CD4-positive, alpha-beta T cell (primary cell): ENCODE measurements at regions not wholly inside any gene's neighbourhood (a gene's known extent, or its start where the extent isn't known, plus 50 kb on each side); places are given as distances from the start of the nearest gene placed in this dataset.

Experiments used
- ATAC-seq: fragments of 200-7000 bp; cut with Tn5 transposase; one replicate; pipeline ENCODE4 v1.10.0; 2022; ENCODE audit warnings: mild to moderate bottlenecking; ENCODE audit not compliant: poor library complexity
- CTCF ChIA-PET: fragments of 350-600 bp; sonication (Branson Sonifier 250); formaldehyde crosslinking; loops from one replicate; lab custom pipeline; 2021; ENCODE audit warnings: antibody characterized with exemption, inconsistent platforms; lab: Charles Lee
- POLR2A ChIA-PET: fragments of 350-600 bp; sonication (Branson Sonifier 250); formaldehyde crosslinking; loops from one replicate; lab custom pipeline; 2021; ENCODE audit warnings: antibody characterized with exemption, inconsistent platforms; lab: Charles Lee
- DNase-seq, 14 experiments: peaks; one replicate each; pipeline ENCODE4 v3.0.0-alpha.2; 2013 to 2020; ENCODE audit warnings: mixed read lengths in 2 of 14
- H3K27ac ChIP-seq, 2 donors: one replicate each; pipeline versions ENCODE4 v1.5.1 to v1.7.0; 2013; ENCODE audit warnings: low read length in 2 of 2, low read depth in 1 of 2, mild to moderate bottlenecking in 1 of 2
- H3K27me3 ChIP-seq, 2 experiments: 1 replicate in 1 of 2; 2 replicates in 1 of 2; pipeline versions ENCODE4 v1.6.1 to v1.7.0; 2013; ENCODE audit warnings: low read length in 2 of 2, control low read depth in 1 of 2, mild to moderate bottlenecking in 1 of 2, moderate library complexity in 1 of 2; ENCODE audit not compliant: insufficient read depth in 2 of 2, control insufficient read depth in 1 of 2
- H3K36me3 ChIP-seq: one replicate; pipeline ENCODE4 v1.6.1; 2013; ENCODE audit warnings: low read length, control low read depth; ENCODE audit not compliant: insufficient read depth
- H3K4me1 ChIP-seq: one replicate; pipeline ENCODE4 v1.6.1; 2013; ENCODE audit warnings: low read length, control low read depth; ENCODE audit not compliant: insufficient read depth
- H3K4me3 ChIP-seq: one replicate; pipeline ENCODE4 v1.5.1; 2013; ENCODE audit warnings: mild to moderate bottlenecking, low read length, moderate library complexity
- H3K9me3 ChIP-seq, 2 experiments: 1 replicate in 1 of 2; 2 replicates in 1 of 2; pipeline versions ENCODE4 v1.6.1 to v1.7.0; 2013; ENCODE audit warnings: low read length in 2 of 2, mild to moderate bottlenecking in 2 of 2, control low read depth in 1 of 2, moderate library complexity in 1 of 2; ENCODE audit not compliant: control insufficient read depth in 1 of 2, insufficient read depth in 1 of 2
- H3K27ac Mint-ChIP-seq: one replicate; pipeline ENCODE4 v1.8.0; 2020; ENCODE audit warnings: mixed read lengths
- H3K27me3 Mint-ChIP-seq: one replicate; pipeline ENCODE4 v1.8.0; 2021; ENCODE audit warnings: mixed read lengths
- H3K36me3 Mint-ChIP-seq: one replicate; pipeline ENCODE4 v1.8.0; 2021; ENCODE audit warnings: low read depth, mixed read lengths
- H3K4me1 Mint-ChIP-seq: one replicate; pipeline ENCODE4 v1.8.0; 2021; ENCODE audit warnings: low read depth, mixed read lengths
- H3K4me3 Mint-ChIP-seq: one replicate; pipeline ENCODE4 v1.8.0; 2020; ENCODE audit warnings: mild to moderate bottlenecking, mixed read lengths
- H3K9me3 Mint-ChIP-seq: one replicate; pipeline ENCODE4 v1.8.0; 2020; ENCODE audit warnings: mixed read lengths
- intact Hi-C, 2 experiments: fragments of 100-400 bp; cut with DNase I in 1 of 2; cut with micrococcal nuclease in 1 of 2; formaldehyde crosslinking; loops; one replicate each; pipeline versions ENCODE4 v1.15.1 to v1.9.0; 2023 to 2025; cut with DNase I, micrococcal nuclease
- TF ChIP-seq, protein P1 (sequence below): fragments of 200-600 bp; IDR thresholded peaks from one replicate; pipeline ENCODE4 v1.8.0; 2022; ENCODE audit warnings: antibody characterized with exemption, mild to moderate bottlenecking

DNA sequence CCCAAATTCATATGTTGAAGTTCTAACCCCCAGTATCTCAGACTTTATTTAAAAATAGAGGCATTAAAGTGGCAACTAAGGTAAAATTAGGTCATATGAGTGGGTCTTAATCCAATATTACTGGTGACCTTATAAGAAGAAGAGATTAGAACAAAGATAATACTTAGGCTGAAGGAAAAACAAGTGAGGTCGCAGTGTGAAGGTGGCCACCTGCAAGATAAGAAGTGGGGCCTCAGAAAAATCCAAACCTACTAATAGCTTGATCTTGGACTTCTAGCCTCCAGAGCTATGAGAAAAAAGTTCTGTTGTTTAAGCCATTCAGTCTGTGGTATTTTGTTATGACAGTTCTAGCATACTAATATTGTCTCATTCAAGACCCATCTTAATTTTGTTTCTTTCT, 159.9 kb upstream of the PEX5L start:
- intact Hi-C loops: no loop called here
- no peak overlapping the region for H3K4me3 ChIP-seq
- H3K4me1 ChIP-seq: no peaks in the 10 kb centered on the region
- H3K27ac ChIP-seq: no peak overlapping the region
- ChIA-PET POLR2A (no interaction called here), CTCF (interaction anchor here (0.7 kb wide), 1 partner anchor 10 kb away, joined by 4 read pairs; no protein-coding TSS in a partner anchor)
- DNase-seq (no peak), ATAC-seq (no peak)
- no peaks in the 10 kb centered on the region for H3K36me3 Mint-ChIP-seq
- H3K4me3 Mint-ChIP-seq: no peak overlapping the region
- no peaks in the 10 kb centered on the region for H3K4me1 Mint-ChIP-seq
- no peaks in the 10 kb centered on the region for H3K27me3 Mint-ChIP-seq
- H3K9me3 ChIP-seq: no peaks in the 10 kb centered on the region
- no peak overlapping the region for H3K27ac Mint-ChIP-seq
- no peaks in the 10 kb centered on the region for H3K36me3 ChIP-seq
- TF ChIP-seq, protein P1, sequence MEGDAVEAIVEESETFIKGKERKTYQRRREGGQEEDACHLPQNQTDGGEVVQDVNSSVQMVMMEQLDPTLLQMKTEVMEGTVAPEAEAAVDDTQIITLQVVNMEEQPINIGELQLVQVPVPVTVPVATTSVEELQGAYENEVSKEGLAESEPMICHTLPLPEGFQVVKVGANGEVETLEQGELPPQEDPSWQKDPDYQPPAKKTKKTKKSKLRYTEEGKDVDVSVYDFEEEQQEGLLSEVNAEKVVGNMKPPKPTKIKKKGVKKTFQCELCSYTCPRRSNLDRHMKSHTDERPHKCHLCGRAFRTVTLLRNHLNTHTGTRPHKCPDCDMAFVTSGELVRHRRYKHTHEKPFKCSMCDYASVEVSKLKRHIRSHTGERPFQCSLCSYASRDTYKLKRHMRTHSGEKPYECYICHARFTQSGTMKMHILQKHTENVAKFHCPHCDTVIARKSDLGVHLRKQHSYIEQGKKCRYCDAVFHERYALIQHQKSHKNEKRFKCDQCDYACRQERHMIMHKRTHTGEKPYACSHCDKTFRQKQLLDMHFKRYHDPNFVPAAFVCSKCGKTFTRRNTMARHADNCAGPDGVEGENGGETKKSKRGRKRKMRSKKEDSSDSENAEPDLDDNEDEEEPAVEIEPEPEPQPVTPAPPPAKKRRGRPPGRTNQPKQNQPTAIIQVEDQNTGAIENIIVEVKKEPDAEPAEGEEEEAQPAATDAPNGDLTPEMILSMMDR: no peak
- H3K9me3 Mint-ChIP-seq: no peaks in the 10 kb centered on the region
- H3K27me3 ChIP-seq: no peaks in the 10 kb centered on the region

- Mint-ChIP-seq H3K9me3 (no peaks in the 10 kb centered on the region), H3K4me1 (no peaks in the 10 kb centered on the region), H3K27me3 (no peaks in the 10 kb centered on the region), H3K4me3 (no peak overlapping the region), H3K27ac (no peak overlapping the region), H3K36me3 (no peaks in the 10 kb centered on the region)
- intact Hi-C loops: no loop called here
- ChIA-PET CTCF (interaction anchor here (1.6 kb wide), 1 partner anchor 17 kb away, joined by 3 read pairs; no protein-coding TSS in a partner anchor), POLR2A (no interaction called here)
- Histone ChIP-seq H3K4me1 (no peaks in the 10 kb centered on the region), H3K36me3 (no peaks in the 10 kb centered on the region), H3K27ac (no peak overlapping the region), H3K27me3 (no peaks in the 10 kb centered on the region), H3K4me3 (no peak overlapping the region), H3K9me3 (no peaks in the 10 kb centered on the region)
- TF ChIP-seq, protein P1: no peak
- DNase-seq (no peak), ATAC-seq (no peak)
Measured at GRCh38 chr3:180199417-180199995, 162.8 kb upstream of the PEX5L start.

- H3K36me3 Mint-ChIP-seq: no peaks in the 10 kb centered on the region
- POLR2A ChIA-PET: no interaction called here
- H3K27me3 Mint-ChIP-seq: no peaks in the 10 kb centered on the region
- ATAC-seq (no peak), DNase-seq (no peak)
- H3K27ac Mint-ChIP-seq: no peak overlapping the region
- H3K27ac ChIP-seq: no peak overlapping the region
- no peaks in the 10 kb centered on the region for H3K36me3 ChIP-seq
- no peak overlapping the region for H3K4me3 ChIP-seq
- CTCF ChIA-PET: interaction anchor here (0.9 kb wide), 1 partner anchor 16 kb away, joined by 3 read pairs; no protein-coding TSS in a partner anchor
- TF ChIP-seq, protein P1: no peak
- no peaks in the 10 kb centered on the region for H3K9me3 ChIP-seq
- intact Hi-C loops: no loop called here
- no peaks in the 10 kb centered on the region for H3K4me1 Mint-ChIP-seq
- H3K9me3 Mint-ChIP-seq: peaks cover 6% of the 10 kb centered on the region
- no peaks in the 10 kb centered on the region for H3K27me3 ChIP-seq
- no peak overlapping the region for H3K4me3 Mint-ChIP-seq
- no peaks in the 10 kb centered on the region for H3K4me1 ChIP-seq
Measured at GRCh38 chr3:180215866-180216265, 179.1 kb upstream of the PEX5L start.
